Panc1 (cell line): ENCODE measurements at regions not wholly inside any gene's neighbourhood (a gene's known extent, or its start where the extent isn't known, plus 50 kb on each side); places are given as distances from the start of the nearest gene placed in this dataset.

ENCODE experiments used
- ATAC-seq: fragments of 200-7000 bp; cut with Tn5 transposase; 2 replicates; pipeline ENCODE4 v1.9.1; 2020; ENCODE audit warnings: mild to moderate bottlenecking, moderate library complexity
- BruUV-seq: library from RNA; stranded (reverse); fragments of 400-500 nt; replicated peaks from 2 replicates; lab custom pipeline; 2021; lab: Mats Ljungman, UMichigan
- CTCF ChIA-PET: fragments of 300-600 bp; sonication (Branson Sonifier 250); formaldehyde crosslinking; loops from one replicate; lab custom pipeline; 2022; ENCODE audit warnings: antibody characterized with exemption; lab: Charles Lee
- POLR2A ChIA-PET: fragments of 300-600 bp; sonication (Branson Sonifier 250); formaldehyde crosslinking; loops from one replicate; lab custom pipeline; 2022; ENCODE audit warnings: antibody characterized with exemption; lab: Charles Lee
- DNase-seq: peaks from one replicate; pipeline ENCODE4 v3.0.0-alpha.2; 2010; ENCODE audit warnings: low read depth, low spot score
- H3K27ac ChIP-seq: 2 replicates; pipeline ENCODE4 v1.5.1; 2011; ENCODE audit warnings: mild to moderate bottlenecking, low read length, inconsistent platforms
- H3K27me3 ChIP-seq: fragments of 200-500 bp; sonication (Bioruptor generic); 2 replicates; pipeline ENCODE4 v1.6.0; 2014; ENCODE audit warnings: low read length, inconsistent platforms; ENCODE audit not compliant: control insufficient read depth, insufficient read depth
- H3K36me3 ChIP-seq: fragments of 200-500 bp; sonication (Bioruptor generic); 2 replicates; pipeline ENCODE4 v1.5.1; 2014; ENCODE audit warnings: inconsistent platforms, mild to moderate bottlenecking, low read length, moderate library complexity; ENCODE audit not compliant: control insufficient read depth, insufficient read depth
- H3K4me1 ChIP-seq: 2 replicates; pipeline ENCODE4 v1.5.1; 2011; ENCODE audit warnings: inconsistent platforms, mild to moderate bottlenecking, low read length, moderate library complexity; ENCODE audit not compliant: control insufficient read depth, insufficient read depth
- H3K4me3 ChIP-seq, 2 experiments: 2 replicates each; pipeline ENCODE4 v1.5.1; 2011 to 2012; ENCODE audit warnings: low read depth in 2 of 2, low read length in 2 of 2, mild to moderate bottlenecking in 2 of 2, inconsistent platforms in 1 of 2, moderate library complexity in 1 of 2
- H3K9me3 ChIP-seq: fragments of 200-500 bp; sonication (Bioruptor generic); 2 replicates; pipeline ENCODE4 v1.5.1; 2014; ENCODE audit warnings: low read depth, mild to moderate bottlenecking, inconsistent platforms, low read length, moderate library complexity; ENCODE audit not compliant: control insufficient read depth, insufficient read depth
- CTCF ChIP-seq: fragments of 450-650 bp; IDR thresholded peaks from 2 replicates; pipeline ENCODE4 v1.5.1; 2017; ENCODE audit warnings: mild to moderate bottlenecking
- POLR2AphosphoS5 ChIP-seq: IDR thresholded peaks from 2 replicates; pipeline ENCODE4 v1.6.1; 2012; ENCODE audit warnings: mild to moderate bottlenecking, low read depth, low read length, moderate library complexity
- SIN3A ChIP-seq: IDR thresholded peaks from 2 replicates; pipeline ENCODE4 v1.6.1; 2012; ENCODE audit warnings: low read depth, mild to moderate bottlenecking, low read length, moderate library complexity, borderline replicate concordance; ENCODE audit not compliant: insufficient read depth
- TCF7L2 ChIP-seq: IDR thresholded peaks from 2 replicates; pipeline ENCODE4 v1.6.1; 2011; ENCODE audit warnings: mild to moderate bottlenecking, low read depth, low read length, inconsistent platforms
- in situ Hi-C: cut with HindIII; loops from 2 replicates; pipeline ENCODE4 v1.10.0; 2016; ENCODE audit warnings: low sequenced_read_pairs, low pct_unique_long_range_greater_than_20kb
- intact Hi-C: fragments of 100-400 bp; cut with micrococcal nuclease; formaldehyde crosslinking; loops from one replicate; pipeline ENCODE4 v1.10.0; 2022; ENCODE audit not compliant: unreplicated experiment
- TF ChIP-seq, protein P1 (sequence below), 2 experiments: IDR thresholded peaks; 2 replicates each; pipeline ENCODE4 v1.6.1; 2011 to 2012; ENCODE audit warnings: low read depth in 2 of 2, control low read depth in 1 of 2, low read length in 1 of 2, mild to moderate bottlenecking in 1 of 2, moderate library complexity in 1 of 2; ENCODE audit not compliant: insufficient read depth in 1 of 2

GRCh38 chr10:33818343-33818742 is 483.9 kb upstream of the NRP1 start:
- POLR2A ChIA-PET = no interaction called here
- Histone ChIP-seq H3K27me3 (no peaks in the 10 kb centered on the region), H3K36me3 (no peaks in the 10 kb centered on the region), H3K4me1 (no peaks in the 10 kb centered on the region), H3K27ac (no peak overlapping the region), H3K4me3 (no peak overlapping the region), H3K9me3 (no peaks in the 10 kb centered on the region)
- no peak for DNase-seq
- ATAC-seq = no peak
- intact Hi-C loops (no loop called here), in situ Hi-C loops (no loop called here)
- CTCF ChIA-PET = no interaction called here
- TF ChIP-seq TCF7L2 = no peak
- TF ChIP-seq SIN3A = no peak
- no TSS peak for BruUV-seq

DNA sequence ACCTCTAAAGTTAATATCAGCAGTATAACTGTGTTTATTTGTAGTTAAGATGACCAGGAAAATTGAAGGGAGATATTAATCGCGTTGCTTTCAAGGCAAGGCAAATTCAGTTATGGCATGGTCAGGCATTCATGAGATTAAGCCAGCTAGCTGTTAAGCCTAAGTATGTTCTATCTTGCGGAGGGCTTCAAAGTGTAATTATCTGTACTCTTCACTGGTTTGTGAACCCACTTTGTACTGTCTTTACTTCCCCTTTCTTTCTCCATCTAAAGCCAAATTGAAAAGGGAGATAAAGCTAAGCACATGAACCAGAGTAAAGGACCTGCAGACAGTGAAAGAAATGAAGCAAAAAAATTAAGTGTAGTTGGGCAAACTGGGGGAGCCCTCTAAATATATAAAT is 483.1 kb upstream of the NRP1 start:
- Histone ChIP-seq H3K27me3 (no peaks in the 10 kb centered on the region), H3K4me1 (no peaks in the 10 kb centered on the region), H3K4me3 (no peak overlapping the region), H3K27ac (no peak overlapping the region), H3K36me3 (no peaks in the 10 kb centered on the region), H3K9me3 (no peaks in the 10 kb centered on the region)
- no TSS peak for BruUV-seq
- in situ Hi-C loops = no loop called here
- ATAC-seq (no peak), DNase-seq (no peak)
- no peak for TF ChIP-seq POLR2AphosphoS5
- TF ChIP-seq SIN3A = no peak
- no peak for TF ChIP-seq CTCF
- TF ChIP-seq TCF7L2 = no peak
- TF ChIP-seq, protein P1, sequence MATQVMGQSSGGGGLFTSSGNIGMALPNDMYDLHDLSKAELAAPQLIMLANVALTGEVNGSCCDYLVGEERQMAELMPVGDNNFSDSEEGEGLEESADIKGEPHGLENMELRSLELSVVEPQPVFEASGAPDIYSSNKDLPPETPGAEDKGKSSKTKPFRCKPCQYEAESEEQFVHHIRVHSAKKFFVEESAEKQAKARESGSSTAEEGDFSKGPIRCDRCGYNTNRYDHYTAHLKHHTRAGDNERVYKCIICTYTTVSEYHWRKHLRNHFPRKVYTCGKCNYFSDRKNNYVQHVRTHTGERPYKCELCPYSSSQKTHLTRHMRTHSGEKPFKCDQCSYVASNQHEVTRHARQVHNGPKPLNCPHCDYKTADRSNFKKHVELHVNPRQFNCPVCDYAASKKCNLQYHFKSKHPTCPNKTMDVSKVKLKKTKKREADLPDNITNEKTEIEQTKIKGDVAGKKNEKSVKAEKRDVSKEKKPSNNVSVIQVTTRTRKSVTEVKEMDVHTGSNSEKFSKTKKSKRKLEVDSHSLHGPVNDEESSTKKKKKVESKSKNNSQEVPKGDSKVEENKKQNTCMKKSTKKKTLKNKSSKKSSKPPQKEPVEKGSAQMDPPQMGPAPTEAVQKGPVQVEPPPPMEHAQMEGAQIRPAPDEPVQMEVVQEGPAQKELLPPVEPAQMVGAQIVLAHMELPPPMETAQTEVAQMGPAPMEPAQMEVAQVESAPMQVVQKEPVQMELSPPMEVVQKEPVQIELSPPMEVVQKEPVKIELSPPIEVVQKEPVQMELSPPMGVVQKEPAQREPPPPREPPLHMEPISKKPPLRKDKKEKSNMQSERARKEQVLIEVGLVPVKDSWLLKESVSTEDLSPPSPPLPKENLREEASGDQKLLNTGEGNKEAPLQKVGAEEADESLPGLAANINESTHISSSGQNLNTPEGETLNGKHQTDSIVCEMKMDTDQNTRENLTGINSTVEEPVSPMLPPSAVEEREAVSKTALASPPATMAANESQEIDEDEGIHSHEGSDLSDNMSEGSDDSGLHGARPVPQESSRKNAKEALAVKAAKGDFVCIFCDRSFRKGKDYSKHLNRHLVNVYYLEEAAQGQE (IDR thresholded peaks at IDR 0.05; ENCODE audit: insufficient read depth in 1 of 2, low read depth in 2 of 2, low read length in 1 of 2) = no peak
- ChIA-PET POLR2A (no interaction called here), CTCF (no interaction called here)
- intact Hi-C loops = no loop called here

- no TSS peak for BruUV-seq
- Histone ChIP-seq H3K4me3 (no peak overlapping the region), H3K9me3 (no peaks in the 10 kb centered on the region), H3K4me1 (no peaks in the 10 kb centered on the region), H3K36me3 (no peaks in the 10 kb centered on the region), H3K27ac (no peak overlapping the region), H3K27me3 (no peaks in the 10 kb centered on the region)
- in situ Hi-C loops (no loop called here), intact Hi-C loops (no loop called here)
- ATAC-seq (no peak), DNase-seq (no peak)
- ChIA-PET POLR2A (no interaction called here), CTCF (no interaction called here)
- TF ChIP-seq CTCF (no peak), TCF7L2 (no peak), SIN3A (no peak), POLR2AphosphoS5 (no peak)
- TF ChIP-seq, protein P1 (IDR thresholded peaks at IDR 0.05; ENCODE audit: insufficient read depth in 1 of 2, low read depth in 2 of 2, low read length in 1 of 2) = no peak
Measured at GRCh38 chr10:33815776-33816175, 481.3 kb upstream of the NRP1 start.
